Lower leg skin (tissue), 3 donors: ENCODE measurements at regions not wholly inside any gene's neighbourhood (a gene's known extent, or its start where the extent isn't known, plus 50 kb on each side); places are given as distances from the start of the nearest gene placed in this dataset.

Source experiments
- CTCF ChIP-seq, 3 donors: fragments of 450-650 bp; IDR thresholded peaks; one replicate each; pipeline ENCODE4 v1.5.1; 2016; ENCODE audit warnings: antibody characterized with exemption in 3 of 3, mild to moderate bottlenecking in 3 of 3, moderate library complexity in 2 of 3
- POLR2A ChIP-seq, 2 donors: fragments of 450-650 bp; IDR thresholded peaks; one replicate each; pipeline ENCODE4 v1.6.1; 2016 to 2017; ENCODE audit warnings: antibody characterized with exemption in 2 of 2, mild to moderate bottlenecking in 1 of 2, moderate library complexity in 1 of 2

GRCh38 chr16:73569266-73569980 is 521.5 kb upstream of the ZFHX3 start:
- TF ChIP-seq POLR2A (IDR thresholded peaks at IDR 0.05) (no peak), CTCF (IDR thresholded peaks at IDR 0.05) (no peak)
